ENCODE measurements at regions not wholly inside any gene's neighbourhood (a gene's known extent, or its start where the extent isn't known, plus 50 kb on each side); places are given as distances from the start of the nearest gene placed in this dataset.

GRCh38 chr21:38887749-38888148, 82.0 kb downstream of the ETS2 start:
- no peak for DNase-seq (ENCODE audit: low read depth)
- no peak overlapping the region for H3K4me3 ChIP-seq (ENCODE audit: low read depth, low read length)
- TF ChIP-seq CTCF (IDR thresholded peaks at IDR 0.05; ENCODE audit: insufficient read depth, low read depth, low read length, missing control alignments): no peak

- TF ChIP-seq CTCF (IDR thresholded peaks at IDR 0.05; ENCODE audit: insufficient read depth, low read depth, low read length, missing control alignments): no peak
- H3K4me3 ChIP-seq (ENCODE audit: low read depth, low read length): no peak overlapping the region
- no peak for DNase-seq (ENCODE audit: low read depth)
Measured at GRCh38 chr21:38887062-38887686, 81.4 kb downstream of the ETS2 start.

- no peak for TF ChIP-seq CTCF (IDR thresholded peaks at IDR 0.05; ENCODE audit: insufficient read depth, low read depth, low read length, missing control alignments)
- no peak for DNase-seq (ENCODE audit: low read depth)
- no peak overlapping the region for H3K4me3 ChIP-seq (ENCODE audit: low read depth, low read length)
Measured at GRCh38 chr21:38885909-38886308, 80.2 kb downstream of the ETS2 start.

- H3K4me3 ChIP-seq (ENCODE audit: low read depth, low read length): no peak overlapping the region
- no peak for TF ChIP-seq CTCF (IDR thresholded peaks at IDR 0.05; ENCODE audit: insufficient read depth, low read depth, low read length, missing control alignments)
- no peak for DNase-seq (ENCODE audit: low read depth)
Measured at GRCh38 chr21:38884440-38884839, 78.7 kb downstream of the ETS2 start.

GRCh38 chr21:38883142-38883541, 77.4 kb downstream of the ETS2 start:
- H3K4me3 ChIP-seq (ENCODE audit: low read depth, low read length): no peak overlapping the region
- no peak for TF ChIP-seq CTCF (IDR thresholded peaks at IDR 0.05; ENCODE audit: insufficient read depth, low read depth, low read length, missing control alignments)
- no peak for DNase-seq (ENCODE audit: low read depth)

- no peak overlapping the region for H3K4me3 ChIP-seq (ENCODE audit: low read depth, low read length)
- DNase-seq (ENCODE audit: low read depth): no peak
- no peak for TF ChIP-seq CTCF (IDR thresholded peaks at IDR 0.05; ENCODE audit: insufficient read depth, low read depth, low read length, missing control alignments)
Measured at GRCh38 chr21:38881131-38881530, 75.4 kb downstream of the ETS2 start.

- H3K4me3 ChIP-seq (ENCODE audit: low read depth, low read length): no peak overlapping the region
- no peak for TF ChIP-seq CTCF (IDR thresholded peaks at IDR 0.05; ENCODE audit: insufficient read depth, low read depth, low read length, missing control alignments)
- DNase-seq (ENCODE audit: low read depth): no peak
Measured at GRCh38 chr21:38880577-38880966, 74.8 kb downstream of the ETS2 start.

Data from GM12865 (cell line).